DMS53 treated with DMSO at 0.1 percent for 48 hours (cell line): ENCODE measurements at regions not wholly inside any gene's neighbourhood (a gene's known extent, or its start where the extent isn't known, plus 50 kb on each side); places are given as distances from the start of the nearest gene placed in this dataset.
"Not testable (repeated sequence)": the region's sequence is repeated elsewhere in the genome, so short reads cannot be mapped to it uniquely, and the experiment has no call there.

Experiments
- DNase-seq: peaks from one replicate; lab custom pipeline; 2025; ENCODE audit not compliant: unreplicated experiment; lab: John Stamatoyannopoulos, UW

- DNase-seq: no peak
Measured at GRCh38 chr7:55299273-55299967, 65.7 kb upstream of the LANCL2 start.

DNA sequence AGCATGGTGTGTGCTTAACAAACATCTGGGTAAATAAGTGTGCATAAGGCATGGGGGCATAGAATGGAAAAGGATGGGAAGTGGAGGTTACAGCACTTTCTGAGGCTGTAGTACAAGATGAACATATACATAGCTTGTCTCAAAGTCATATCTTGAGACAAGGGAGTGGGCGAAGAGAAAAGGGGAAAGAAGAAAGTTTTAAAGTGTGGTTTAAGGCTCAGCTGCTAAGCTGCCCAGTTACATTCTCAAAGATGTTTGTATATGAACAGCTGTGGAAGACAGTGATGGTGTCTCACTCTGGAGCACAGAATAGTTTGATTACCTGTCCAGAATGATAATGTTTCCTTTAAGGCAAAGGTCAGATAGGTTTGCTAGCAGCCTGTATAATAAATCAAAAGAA, 61.9 kb upstream of the LANCL2 start:
- no peak for DNase-seq

DNA sequence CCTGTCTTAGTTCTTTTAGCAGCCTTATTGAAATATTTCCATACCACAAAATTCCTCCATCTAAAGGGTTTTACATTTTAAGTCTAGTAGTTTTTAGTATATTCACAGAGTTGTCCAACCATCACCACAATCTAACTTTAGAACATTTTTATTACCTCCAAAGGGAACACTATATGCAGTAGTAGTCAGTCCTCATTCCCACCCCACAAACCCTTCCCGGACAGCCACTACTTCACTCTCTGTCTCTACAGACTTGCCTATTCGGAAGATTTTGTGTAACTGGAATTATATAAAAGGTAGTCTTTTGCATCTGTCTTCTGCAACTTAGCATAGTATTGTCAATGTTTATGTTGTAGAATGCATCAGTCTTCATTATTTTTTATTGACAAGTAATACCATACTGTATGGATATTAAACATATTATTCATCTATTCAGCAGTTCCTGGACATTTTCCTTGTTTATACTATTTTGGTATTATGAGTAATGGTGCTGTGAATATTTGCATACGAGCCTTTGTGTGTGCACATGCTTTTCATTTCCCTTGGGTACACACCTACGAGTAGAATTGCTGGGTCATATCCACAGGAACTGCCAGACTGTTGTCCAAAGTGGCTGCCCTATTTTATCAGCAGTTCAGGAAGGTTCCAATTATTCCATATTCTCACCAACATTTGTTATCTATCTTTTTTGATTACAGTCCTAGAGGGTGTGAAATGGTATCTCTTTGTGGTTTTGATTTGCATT, 60.9 kb upstream of the LANCL2 start:
- no peak for DNase-seq

DNA sequence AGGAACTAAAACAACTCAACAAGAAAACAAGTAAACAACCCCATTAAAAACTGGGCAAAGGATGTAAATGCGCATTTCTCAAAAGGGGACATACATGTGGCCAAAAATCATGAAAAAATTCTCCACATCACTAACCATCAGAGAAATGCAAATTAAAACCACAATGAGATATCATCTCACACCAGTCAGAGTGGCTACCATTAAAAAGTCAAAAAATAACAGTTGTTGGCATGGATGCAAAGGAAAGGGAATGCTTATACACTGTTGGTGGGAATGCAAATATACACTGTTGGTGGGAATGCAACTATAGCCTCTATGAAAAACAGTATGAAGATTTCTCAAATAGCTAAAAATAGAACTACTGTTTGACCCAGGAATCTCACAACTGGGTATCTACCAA, 60.0 kb upstream of the LANCL2 start:
- no peak for DNase-seq

- no peak for DNase-seq
Measured at GRCh38 chr7:55306331-55306730, 58.8 kb upstream of the LANCL2 start.

GRCh38 chr7:55307123-55307916, 57.8 kb upstream of the LANCL2 start:
- no peak for DNase-seq

- DNase-seq: no peak
Measured at GRCh38 chr7:55308186-55308929, 56.8 kb upstream of the LANCL2 start.

- no peak for DNase-seq
Measured at GRCh38 chr7:55309040-55309991, 55.8 kb upstream of the LANCL2 start.

DNA sequence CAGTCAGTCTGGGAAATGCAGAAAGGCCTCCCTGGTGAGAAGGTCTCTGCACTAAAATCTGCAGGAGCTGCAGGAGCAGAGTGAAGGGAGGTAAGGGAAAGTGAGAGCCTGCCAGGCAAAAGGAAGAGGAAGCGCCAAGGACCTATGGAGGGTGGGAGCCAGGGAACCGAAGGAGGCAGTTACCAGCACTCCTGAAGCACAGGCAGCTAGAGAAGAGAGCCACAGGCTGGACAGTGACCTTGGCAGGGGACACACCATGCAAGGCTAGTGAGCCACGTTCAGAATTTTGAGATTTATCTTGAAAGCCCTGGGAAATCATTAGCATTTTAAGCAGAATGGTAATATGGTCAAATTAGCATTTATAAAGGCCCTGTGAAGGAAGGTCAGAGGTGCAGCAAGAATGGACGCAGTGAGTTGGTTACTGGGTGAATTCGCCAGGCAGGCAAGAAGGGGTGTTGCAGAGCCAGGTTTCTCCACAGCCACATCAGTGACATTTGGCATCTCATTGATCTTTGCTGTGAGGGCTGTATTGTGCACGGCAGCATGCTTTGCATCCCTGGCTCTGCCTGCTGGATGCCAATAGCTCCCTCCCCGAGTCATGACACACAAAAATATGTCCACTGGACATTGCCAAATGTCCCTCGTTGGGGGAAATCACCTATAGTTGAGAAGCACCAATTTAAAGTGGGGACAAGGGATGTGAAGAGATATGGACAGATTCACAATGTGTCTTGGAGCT, 54.7 kb upstream of the LANCL2 start:
- no peak for DNase-seq

GRCh38 chr7:55311892-55312291, 53.2 kb upstream of the LANCL2 start:
- DNase-seq: not testable (repeated sequence)

- not testable (repeated sequence) for DNase-seq
Measured at GRCh38 chr7:55313671-55314070, 51.5 kb upstream of the LANCL2 start.

DNA sequence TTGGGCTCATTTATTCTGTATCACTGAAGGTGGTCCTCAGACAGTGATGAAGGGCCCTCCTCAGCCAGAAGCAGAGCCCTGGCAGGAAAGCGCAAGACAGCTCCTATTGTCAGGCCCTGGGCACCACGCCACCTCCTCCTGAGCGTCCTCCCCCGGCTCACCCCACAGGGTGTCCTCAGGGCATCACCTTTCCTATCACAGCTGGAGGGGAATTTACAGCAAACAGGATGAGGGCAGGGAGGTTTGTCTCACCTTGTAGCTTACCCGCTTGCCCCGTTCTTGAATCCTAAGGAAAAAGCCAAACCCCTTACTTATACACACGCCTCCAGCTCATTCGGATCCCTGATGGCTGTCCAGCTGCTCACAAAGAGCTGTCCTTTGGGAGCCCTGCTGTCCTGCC, 50.2 kb upstream of the LANCL2 start:
- no peak for DNase-seq
